Stimulated activated naive CD8-positive, alpha-beta T cell treated with anti-CD3 and anti-CD28 coated beads, Interleukin-15, amount 100 ng/mL, for 72 hours (primary cell): ENCODE measurements at regions not wholly inside any gene's neighbourhood (a gene's known extent, or its start where the extent isn't known, plus 50 kb on each side); places are given as distances from the start of the nearest gene placed in this dataset.

Experiments
- ATAC-seq: fragments of 150-1000 bp; cut with Tn5 transposase; 2 replicates; pipeline ENCODE4 v1.10.0; 2021; ENCODE audit warnings: mild to moderate bottlenecking, moderate library complexity
- DNase-seq, 2 donors: peaks; one replicate each; pipeline ENCODE4 v3.0.0; 2021 to 2022
- H3K27ac Mint-ChIP-seq, 2 donors: one replicate each; pipeline ENCODE4 v1.8.0; 2022; ENCODE audit warnings: mild to moderate bottlenecking in 2 of 2, mixed read lengths in 2 of 2, moderate library complexity in 2 of 2
- H3K27me3 Mint-ChIP-seq: one replicate; pipeline ENCODE4 v1.8.0; 2022; ENCODE audit warnings: mixed read lengths
- H3K4me1 Mint-ChIP-seq: one replicate; pipeline ENCODE4 v1.8.0; 2022; ENCODE audit warnings: mild to moderate bottlenecking, mixed read lengths
- H3K4me3 Mint-ChIP-seq, 2 donors: one replicate each; pipeline ENCODE4 v1.8.0; 2022; ENCODE audit warnings: mild to moderate bottlenecking in 2 of 2, mixed read lengths in 2 of 2, moderate library complexity in 1 of 2
- H3K9me3 Mint-ChIP-seq, 2 donors: one replicate each; pipeline ENCODE4 v1.8.0; 2022; ENCODE audit warnings: mixed read lengths in 2 of 2

GRCh38 chr21:43364261-43364510 is 62.7 kb downstream of the SIK1 start:
- Mint-ChIP-seq H3K27ac (no peak overlapping the region), H3K27me3 (no peaks in the 10 kb centered on the region), H3K4me1 (peaks cover 35% of the 10 kb centered on the region), H3K9me3 (no peaks in the 10 kb centered on the region), H3K4me3 (no peak overlapping the region)
- no peak for ATAC-seq
- no peak for DNase-seq

GRCh38 chr21:43363506-43364260 is 63.2 kb downstream of the SIK1 start:
- no peak overlapping the region for H3K27ac Mint-ChIP-seq
- ATAC-seq, result no peak
- no peak for DNase-seq
- H3K27me3 Mint-ChIP-seq, result no peaks in the 10 kb centered on the region
- H3K4me3 Mint-ChIP-seq, result peak overlapping the region in 1 of 2 donors; percentile 91
- no peaks in the 10 kb centered on the region for H3K9me3 Mint-ChIP-seq
- peaks cover 37% of the 10 kb centered on the region for H3K4me1 Mint-ChIP-seq

- ATAC-seq, result peak; percentile 54
- H3K4me1 Mint-ChIP-seq, result peaks cover 42% of the 10 kb centered on the region
- no peaks in the 10 kb centered on the region for H3K9me3 Mint-ChIP-seq
- H3K27me3 Mint-ChIP-seq, result no peaks in the 10 kb centered on the region
- H3K4me3 Mint-ChIP-seq, result peak overlapping the region; percentile 69 to 91
- DNase-seq, result peak in 1 of 2 donors; percentile 57
- H3K27ac Mint-ChIP-seq, result peak overlapping the region in 1 of 2 donors; percentile 86
Measured at GRCh38 chr21:43362915-43363314, 64.0 kb downstream of the SIK1 start.

- ATAC-seq (peak; percentile 85), DNase-seq (peak; percentile 72 to 78)
- Mint-ChIP-seq H3K27me3 (no peaks in the 10 kb centered on the region), H3K27ac (peak overlapping the region; percentile 86 to 97), H3K4me3 (peak overlapping the region; percentile 69 to 91), H3K4me1 (peaks cover 42% of the 10 kb centered on the region), H3K9me3 (no peaks in the 10 kb centered on the region)
Measured at GRCh38 chr21:43362321-43362791, 64.6 kb downstream of the SIK1 start.

GRCh38 chr21:43361493-43362296 is 65.2 kb downstream of the SIK1 start:
- no peaks in the 10 kb centered on the region for H3K27me3 Mint-ChIP-seq
- ATAC-seq (peak; percentile 63), DNase-seq (peak; percentile 18 to 31)
- peaks cover 42% of the 10 kb centered on the region for H3K4me1 Mint-ChIP-seq
- peak overlapping the region; percentile 69 to 91 for H3K4me3 Mint-ChIP-seq
- H3K9me3 Mint-ChIP-seq, result no peaks in the 10 kb centered on the region
- H3K27ac Mint-ChIP-seq, result peak overlapping the region; percentile 86 to 97

GRCh38 chr21:43361127-43361492 is 65.8 kb downstream of the SIK1 start:
- ATAC-seq (no peak), DNase-seq (no peak)
- Mint-ChIP-seq H3K9me3 (no peaks in the 10 kb centered on the region), H3K27me3 (no peaks in the 10 kb centered on the region), H3K27ac (peak overlapping the region; percentile 74 to 86), H3K4me3 (peak overlapping the region; percentile 69 to 91), H3K4me1 (peaks cover 48% of the 10 kb centered on the region)

GRCh38 chr21:43360441-43361126 is 66.3 kb downstream of the SIK1 start:
- Mint-ChIP-seq H3K27me3 (no peaks in the 10 kb centered on the region), H3K4me3 (peak overlapping the region in 1 of 2 donors; percentile 69), H3K9me3 (no peaks in the 10 kb centered on the region), H3K27ac (peak overlapping the region in 1 of 2 donors; percentile 64), H3K4me1 (peaks cover 53% of the 10 kb centered on the region)
- ATAC-seq (no peak), DNase-seq (no peak)

- no peak for DNase-seq
- no peak overlapping the region for H3K4me3 Mint-ChIP-seq
- H3K27ac Mint-ChIP-seq, result peak overlapping the region in 1 of 2 donors; percentile 42
- H3K4me1 Mint-ChIP-seq, result peaks cover 53% of the 10 kb centered on the region
- no peak for ATAC-seq
- H3K27me3 Mint-ChIP-seq, result no peaks in the 10 kb centered on the region
- H3K9me3 Mint-ChIP-seq, result no peaks in the 10 kb centered on the region
Measured at GRCh38 chr21:43358940-43359822, 67.8 kb downstream of the SIK1 start.

- H3K27me3 Mint-ChIP-seq, result no peaks in the 10 kb centered on the region
- no peaks in the 10 kb centered on the region for H3K9me3 Mint-ChIP-seq
- DNase-seq, result no peak
- H3K4me1 Mint-ChIP-seq, result peaks cover 54% of the 10 kb centered on the region
- ATAC-seq, result no peak
- no peak overlapping the region for H3K27ac Mint-ChIP-seq
- no peak overlapping the region for H3K4me3 Mint-ChIP-seq
Measured at GRCh38 chr21:43357715-43358430, 69.1 kb downstream of the SIK1 start.

DNA sequence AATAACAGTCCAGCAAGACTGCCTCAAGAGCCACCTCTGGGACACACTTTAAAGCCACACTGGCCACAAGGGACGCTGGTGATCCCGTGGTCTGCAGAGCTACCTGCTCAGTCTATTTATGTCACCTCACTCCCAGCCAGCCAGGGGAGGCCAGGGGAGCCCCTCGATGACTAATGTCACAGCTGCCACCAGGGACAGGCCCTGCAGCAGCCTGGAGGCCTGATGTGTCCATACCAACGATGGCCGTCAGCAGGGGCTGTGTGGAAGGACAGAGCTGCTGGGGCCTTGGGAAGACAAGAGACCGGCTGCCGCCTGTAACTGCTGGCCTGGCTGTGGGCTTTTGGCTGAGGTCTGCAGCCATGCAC is 71.0 kb downstream of the SIK1 start:
- Mint-ChIP-seq H3K27ac (no peak overlapping the region), H3K27me3 (no peaks in the 10 kb centered on the region), H3K4me1 (peaks cover 51% of the 10 kb centered on the region), H3K4me3 (no peak overlapping the region), H3K9me3 (no peaks in the 10 kb centered on the region)
- ATAC-seq (peak; percentile 53), DNase-seq (peak in 1 of 2 donors; percentile 35)

DNA sequence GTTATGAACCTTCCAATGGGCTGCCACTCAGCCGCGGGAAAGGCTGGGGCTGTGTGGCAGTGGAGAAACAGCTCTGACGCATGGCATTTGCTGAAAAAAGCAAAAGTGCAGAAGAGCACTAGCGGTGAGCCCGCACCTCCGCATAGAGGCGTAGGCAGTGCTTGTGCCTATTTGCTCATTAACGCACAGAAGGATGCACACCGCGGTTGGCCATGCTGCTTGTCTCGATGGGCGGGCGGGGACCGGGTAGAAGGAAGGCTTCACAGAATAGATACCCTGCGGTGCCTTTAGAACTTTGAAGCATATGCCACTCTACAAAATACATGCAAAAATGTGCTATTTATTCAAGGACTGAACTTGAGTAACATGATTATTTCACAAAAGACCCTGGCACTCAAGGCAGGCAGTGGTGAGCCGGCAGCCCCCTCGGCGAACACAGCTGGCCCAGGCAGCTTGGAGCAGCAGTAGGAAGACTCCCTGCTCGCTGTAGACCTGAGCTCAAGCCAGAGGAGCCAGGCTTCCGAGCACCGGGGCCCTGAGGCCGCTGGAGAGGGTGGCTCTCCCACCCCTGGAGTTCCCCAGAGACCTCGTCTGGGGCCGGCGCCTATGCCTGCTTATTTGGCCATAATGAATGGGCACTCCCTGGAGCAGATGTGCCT is 71.5 kb downstream of the SIK1 start:
- peaks cover 46% of the 10 kb centered on the region for H3K4me1 Mint-ChIP-seq

DNA sequence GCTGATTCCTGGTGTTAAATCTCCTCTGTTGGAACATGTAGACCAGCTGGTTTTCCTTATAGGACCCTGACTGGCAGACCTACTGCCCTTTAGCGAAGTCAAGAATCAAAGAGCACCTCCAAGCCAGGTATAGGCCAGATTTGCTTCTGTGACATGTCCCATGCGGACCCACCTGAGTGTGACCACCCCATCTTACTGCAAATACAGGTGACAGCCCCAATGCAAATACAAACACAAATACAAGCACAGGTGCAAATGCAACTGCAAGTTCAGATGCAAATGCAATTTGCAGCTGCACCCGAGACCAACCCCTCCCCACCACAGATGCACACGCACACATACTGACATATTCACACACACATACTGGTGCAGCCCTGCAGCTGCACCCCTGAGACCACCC is 72.3 kb downstream of the SIK1 start:
- no peaks in the 10 kb centered on the region for H3K9me3 Mint-ChIP-seq

More for the DNA sequence above, 71.5 kb downstream of the SIK1 start:
- Mint-ChIP-seq H3K27ac (peak overlapping the region in 1 of 2 donors; percentile 45), H3K9me3 (no peaks in the 10 kb centered on the region), H3K27me3 (no peaks in the 10 kb centered on the region), H3K4me3 (no peak overlapping the region)
- no peak for DNase-seq
- no peak for ATAC-seq

DNA sequence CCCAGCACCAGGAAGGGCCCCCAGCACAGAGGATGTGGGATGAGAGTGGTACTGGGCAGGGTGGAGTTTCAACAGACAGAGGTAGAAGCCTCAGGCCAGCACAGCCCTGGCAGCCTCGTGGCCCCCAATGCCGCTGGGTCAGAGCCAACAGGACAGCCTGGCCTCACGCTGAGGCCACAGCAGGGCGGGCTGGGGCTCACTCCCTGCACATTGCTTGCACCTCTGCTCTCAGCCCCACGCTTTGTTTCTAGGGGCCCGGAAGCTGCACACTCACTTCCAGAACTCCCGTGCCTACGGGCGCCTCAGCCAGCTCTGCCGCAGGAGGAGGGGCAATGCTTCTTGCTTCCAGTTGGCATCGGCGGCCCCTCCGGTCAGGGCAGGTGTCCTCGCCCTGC is 72.9 kb downstream of the SIK1 start:
- no peaks in the 10 kb centered on the region for H3K27me3 Mint-ChIP-seq
- no peak overlapping the region for H3K4me3 Mint-ChIP-seq
- no peaks in the 10 kb centered on the region for H3K9me3 Mint-ChIP-seq
- no peak for ATAC-seq
- peak overlapping the region in 1 of 2 donors; percentile 95 for H3K27ac Mint-ChIP-seq
- H3K4me1 Mint-ChIP-seq, result peaks cover 43% of the 10 kb centered on the region
- no peak for DNase-seq

More for the DNA sequence above, 72.3 kb downstream of the SIK1 start:
- DNase-seq (no peak), ATAC-seq (no peak)
- H3K4me1 Mint-ChIP-seq, result peaks cover 43% of the 10 kb centered on the region
- no peaks in the 10 kb centered on the region for H3K27me3 Mint-ChIP-seq
- peak overlapping the region in 1 of 2 donors; percentile 57 for H3K27ac Mint-ChIP-seq
- no peak overlapping the region for H3K4me3 Mint-ChIP-seq
